ENCODE measurements at regions not wholly inside any gene's neighbourhood (a gene's known extent, or its start where the extent isn't known, plus 50 kb on each side); places are given as distances from the start of the nearest gene placed in this dataset.

GRCh38 chr11:112587664-112588063, 327.0 kb upstream of the PLET1 start:
- TF ChIP-seq CTCF (conservative IDR thresholded peaks at IDR 0.05; ENCODE audit: low read depth, low read length) (no peak), CEBPB (IDR thresholded peaks at IDR 0.05; ENCODE audit: low read depth, low read length) (no peak), BHLHE40 (IDR thresholded peaks at IDR 0.05; ENCODE audit: low read depth, low read length) (no peak), RFX5 (IDR thresholded peaks at IDR 0.05; ENCODE audit: low read depth, low read length) (no peak)
